ENCODE measurements at regions not wholly inside any gene's neighbourhood (a gene's known extent, or its start where the extent isn't known, plus 50 kb on each side); places are given as distances from the start of the nearest gene placed in this dataset.

DNA sequence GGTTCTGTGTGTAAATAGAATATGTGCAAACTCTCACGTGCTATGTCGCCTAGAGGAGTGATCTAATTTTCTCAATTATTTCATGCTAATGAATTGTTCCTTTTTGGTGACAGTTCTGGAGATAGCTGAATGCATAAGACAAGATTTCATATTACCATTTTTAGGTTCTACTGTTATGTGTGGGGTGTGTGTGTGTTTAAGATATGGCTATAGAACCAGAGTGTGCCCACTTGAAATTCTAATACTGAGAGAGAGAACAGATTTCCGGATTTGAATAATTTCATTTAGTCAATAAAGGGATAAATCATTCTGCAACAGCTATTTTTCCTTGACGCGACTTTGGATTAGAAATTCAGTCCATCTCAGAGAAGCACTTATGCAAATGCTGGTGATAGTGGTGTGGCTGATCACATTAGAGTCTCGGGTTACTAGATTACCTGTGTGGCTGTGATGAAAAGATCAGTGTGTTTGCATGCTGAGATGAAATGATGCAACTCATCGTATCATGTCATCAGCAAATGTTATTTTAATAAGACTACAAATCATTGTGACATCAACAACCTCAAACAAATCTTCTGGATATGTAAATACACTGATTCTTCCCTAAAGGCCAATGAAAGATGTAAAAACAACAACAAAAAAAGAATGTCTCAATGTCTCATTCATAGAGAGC, 415.9 kb downstream of the EPHA4 start:
- Histone ChIP-seq H3K4me1 (no peaks in the 10 kb centered on the region), H3K4me3 (no peak overlapping the region), H3K36me3 (no peaks in the 10 kb centered on the region), H3K27ac (no peak overlapping the region), H3K9me3 (no peaks in the 10 kb centered on the region), H3K27me3 (no peaks in the 10 kb centered on the region)
- intact Hi-C loops (cut with DNase I), result no loop called here
- TF ChIP-seq, protein P1, sequence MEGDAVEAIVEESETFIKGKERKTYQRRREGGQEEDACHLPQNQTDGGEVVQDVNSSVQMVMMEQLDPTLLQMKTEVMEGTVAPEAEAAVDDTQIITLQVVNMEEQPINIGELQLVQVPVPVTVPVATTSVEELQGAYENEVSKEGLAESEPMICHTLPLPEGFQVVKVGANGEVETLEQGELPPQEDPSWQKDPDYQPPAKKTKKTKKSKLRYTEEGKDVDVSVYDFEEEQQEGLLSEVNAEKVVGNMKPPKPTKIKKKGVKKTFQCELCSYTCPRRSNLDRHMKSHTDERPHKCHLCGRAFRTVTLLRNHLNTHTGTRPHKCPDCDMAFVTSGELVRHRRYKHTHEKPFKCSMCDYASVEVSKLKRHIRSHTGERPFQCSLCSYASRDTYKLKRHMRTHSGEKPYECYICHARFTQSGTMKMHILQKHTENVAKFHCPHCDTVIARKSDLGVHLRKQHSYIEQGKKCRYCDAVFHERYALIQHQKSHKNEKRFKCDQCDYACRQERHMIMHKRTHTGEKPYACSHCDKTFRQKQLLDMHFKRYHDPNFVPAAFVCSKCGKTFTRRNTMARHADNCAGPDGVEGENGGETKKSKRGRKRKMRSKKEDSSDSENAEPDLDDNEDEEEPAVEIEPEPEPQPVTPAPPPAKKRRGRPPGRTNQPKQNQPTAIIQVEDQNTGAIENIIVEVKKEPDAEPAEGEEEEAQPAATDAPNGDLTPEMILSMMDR (IDR thresholded peaks at IDR 0.05), result no peak
- no peak for DNase-seq (ENCODE audit: low spot score in 2 of 2)

DNA sequence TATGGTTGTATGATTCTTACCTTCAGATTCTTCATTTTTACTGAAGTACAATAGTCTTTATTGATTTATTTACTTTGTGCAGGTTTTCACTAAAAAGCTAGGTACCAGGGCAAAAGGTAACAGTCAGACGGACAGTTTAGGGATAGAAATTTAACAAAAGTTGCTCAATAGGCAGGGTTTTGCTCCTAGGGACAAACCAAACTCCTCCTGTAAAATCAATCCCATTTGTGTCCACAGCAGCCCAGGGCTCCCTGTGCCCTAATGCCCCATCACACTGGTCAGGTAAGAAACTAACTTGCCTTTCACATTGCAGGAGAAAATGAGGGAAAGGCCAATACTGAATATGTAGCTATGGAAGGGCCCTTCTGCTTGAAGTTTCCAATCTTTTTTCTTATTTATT, 410.9 kb downstream of the EPHA4 start:
- intact Hi-C loops (cut with DNase I), result no loop called here
- Histone ChIP-seq H3K27ac (no peak overlapping the region), H3K9me3 (no peaks in the 10 kb centered on the region), H3K36me3 (no peaks in the 10 kb centered on the region), H3K27me3 (no peaks in the 10 kb centered on the region), H3K4me3 (no peak overlapping the region), H3K4me1 (no peaks in the 10 kb centered on the region)
- TF ChIP-seq, protein P1 (IDR thresholded peaks at IDR 0.05), result no peak
- no peak for DNase-seq (ENCODE audit: low spot score in 2 of 2)

DNA sequence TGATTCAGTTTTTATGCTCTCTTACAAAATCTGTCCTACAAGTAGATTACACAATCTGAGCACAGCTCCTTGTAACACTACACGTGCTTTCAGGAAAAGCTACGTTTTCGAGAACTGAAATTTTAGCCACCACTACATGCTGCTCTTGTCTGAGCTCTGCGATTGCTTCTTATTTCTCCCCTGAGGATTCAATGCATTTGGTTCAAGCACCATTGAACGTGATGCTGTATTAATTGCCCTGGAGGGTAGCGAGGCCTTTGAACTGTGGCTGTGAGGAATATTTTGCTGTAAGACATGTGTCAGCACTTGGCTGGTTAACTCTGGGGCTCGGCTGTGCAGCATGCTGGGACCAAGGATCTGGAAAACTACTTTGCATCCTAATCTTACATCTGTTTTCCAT, 405.8 kb downstream of the EPHA4 start:
- DNase-seq (ENCODE audit: low spot score in 2 of 2), result no peak
- intact Hi-C loops (cut with DNase I), result no loop called here
- no peaks in the 10 kb centered on the region for H3K27me3 ChIP-seq
- no peak overlapping the region for H3K27ac ChIP-seq
- TF ChIP-seq, protein P1 (IDR thresholded peaks at IDR 0.05), result no peak
- no peak overlapping the region for H3K4me3 ChIP-seq
- no peaks in the 10 kb centered on the region for H3K4me1 ChIP-seq
- H3K9me3 ChIP-seq, result no peaks in the 10 kb centered on the region
- no peaks in the 10 kb centered on the region for H3K36me3 ChIP-seq

DNA sequence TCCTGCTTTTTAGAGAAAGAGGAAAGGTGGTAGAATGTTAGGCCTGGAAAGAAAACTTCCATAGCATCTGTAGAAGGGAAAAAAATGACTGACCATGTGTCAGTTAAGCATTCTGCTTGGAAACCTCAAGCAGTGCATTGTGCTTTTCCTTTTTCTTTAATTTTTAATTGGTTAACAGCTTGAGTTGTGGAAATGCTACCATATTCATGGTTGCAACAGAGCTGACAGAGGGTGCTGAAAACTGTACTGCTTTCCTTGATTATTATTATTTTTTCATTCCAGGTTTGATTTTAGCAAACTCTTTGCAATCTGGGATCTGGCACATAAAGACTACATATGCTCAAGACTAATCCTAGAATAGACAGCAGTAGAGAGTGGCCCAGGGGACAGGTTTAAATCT, 404.5 kb downstream of the EPHA4 start:
- DNase-seq (ENCODE audit: low spot score in 2 of 2), result no peak
- intact Hi-C loops (cut with DNase I), result no loop called here
- no peaks in the 10 kb centered on the region for H3K4me1 ChIP-seq

DNA sequence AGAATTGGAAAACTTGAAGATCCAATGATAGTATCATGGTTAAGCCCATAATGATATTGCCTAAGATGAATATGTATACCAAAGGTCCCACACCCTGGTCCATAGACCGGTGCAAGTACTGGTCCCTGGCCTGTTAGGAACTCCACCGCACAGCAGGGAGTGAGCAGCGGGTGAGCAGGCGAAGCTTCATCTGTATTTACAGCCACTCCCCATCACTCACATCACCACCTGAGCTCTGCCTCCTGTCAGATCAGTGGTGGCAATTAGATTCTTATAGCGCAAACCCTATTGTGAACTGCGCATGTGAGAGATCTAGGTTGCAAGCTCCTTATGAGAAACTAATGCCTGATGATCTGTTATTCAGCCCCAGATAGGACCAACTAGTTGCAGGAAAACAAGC, 402.4 kb downstream of the EPHA4 start:
- no peak for DNase-seq (ENCODE audit: low spot score in 2 of 2)
- intact Hi-C loops (cut with DNase I), result no loop called here
- Histone ChIP-seq H3K9me3 (no peaks in the 10 kb centered on the region), H3K4me3 (no peak overlapping the region), H3K36me3 (no peaks in the 10 kb centered on the region), H3K27ac (no peak overlapping the region), H3K27me3 (no peaks in the 10 kb centered on the region), H3K4me1 (no peaks in the 10 kb centered on the region)
- TF ChIP-seq, protein P1 (IDR thresholded peaks at IDR 0.05), result no peak

More for the DNA sequence above, 404.5 kb downstream of the EPHA4 start:
- Histone ChIP-seq H3K27ac (no peak overlapping the region), H3K4me3 (no peak overlapping the region), H3K9me3 (no peaks in the 10 kb centered on the region), H3K27me3 (no peaks in the 10 kb centered on the region), H3K36me3 (no peaks in the 10 kb centered on the region)
- TF ChIP-seq, protein P1 (IDR thresholded peaks at IDR 0.05), result no peak

DNA sequence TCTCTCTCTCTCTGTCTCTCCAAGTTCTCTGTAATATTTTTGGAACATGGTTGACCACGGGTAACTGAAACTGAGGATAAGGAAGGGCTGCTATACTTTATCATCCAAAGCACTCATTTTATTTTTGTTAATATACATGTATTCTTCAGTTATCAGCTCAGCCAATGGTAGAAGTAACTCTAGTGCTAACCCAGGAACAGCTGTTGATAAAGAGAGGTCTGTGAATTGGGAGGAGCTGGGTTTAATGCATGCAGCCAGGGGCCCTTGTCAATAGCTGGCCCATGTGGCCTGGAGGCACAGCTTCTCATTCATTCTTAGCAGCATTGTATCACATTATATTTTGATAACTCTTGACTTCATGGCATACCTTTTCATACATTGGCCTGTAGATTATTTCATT, 401.6 kb downstream of the EPHA4 start:
- no peaks in the 10 kb centered on the region for H3K36me3 ChIP-seq
- no peaks in the 10 kb centered on the region for H3K27me3 ChIP-seq
- TF ChIP-seq, protein P1 (IDR thresholded peaks at IDR 0.05), result no peak
- no peak for DNase-seq (ENCODE audit: low spot score in 2 of 2)
- no peak overlapping the region for H3K27ac ChIP-seq
- H3K9me3 ChIP-seq, result no peaks in the 10 kb centered on the region
- no peak overlapping the region for H3K4me3 ChIP-seq
- intact Hi-C loops (cut with DNase I), result no loop called here
- no peaks in the 10 kb centered on the region for H3K4me1 ChIP-seq

Measured in ascending aorta (tissue), 2 donors.